Stimulated activated CD8-positive, alpha-beta memory T cell treated with anti-CD3 and anti-CD28 coated beads, Interleukin-12 subunit alpha, Interleukin-12 subunit beta, amount 100 ng/mL, for 4 hours (primary cell): ENCODE measurements at regions not wholly inside any gene's neighbourhood (a gene's known extent, or its start where the extent isn't known, plus 50 kb on each side); places are given as distances from the start of the nearest gene placed in this dataset.

Experiments used
- DNase-seq: peaks from one replicate; pipeline ENCODE4 v3.0.0-alpha.2; 2020; ENCODE audit warnings: low read depth

- DNase-seq: no peak
Observed at GRCh38 chr6:137353842-137354397, 134.7 kb upstream of the IFNGR1 start.

- no peak for DNase-seq
Observed at GRCh38 chr6:137353346-137353745, 134.2 kb upstream of the IFNGR1 start.

GRCh38 chr6:137352859-137353258, 133.7 kb upstream of the IFNGR1 start:
- no peak for DNase-seq

GRCh38 chr6:137351890-137352289, 132.7 kb upstream of the IFNGR1 start:
- no peak for DNase-seq

GRCh38 chr6:137350857-137351256, 131.7 kb upstream of the IFNGR1 start:
- DNase-seq: no peak

GRCh38 chr6:137349856-137350830, 131.0 kb upstream of the IFNGR1 start:
- no peak for DNase-seq

GRCh38 chr6:137348777-137349176, 129.6 kb upstream of the IFNGR1 start:
- DNase-seq: no peak

GRCh38 chr6:137343241-137343640, 124.1 kb upstream of the IFNGR1 start:
- no peak for DNase-seq

- DNase-seq: no peak
Observed at GRCh38 chr6:137342607-137343190, 123.5 kb upstream of the IFNGR1 start.

GRCh38 chr6:137341681-137342195, 122.6 kb upstream of the IFNGR1 start:
- DNase-seq: peak; percentile 13

- DNase-seq: no peak
Observed at GRCh38 chr6:137339929-137340559, 120.9 kb upstream of the IFNGR1 start.

GRCh38 chr6:137334884-137335283, 115.7 kb upstream of the IFNGR1 start:
- no peak for DNase-seq

- DNase-seq: no peak
Observed at GRCh38 chr6:137334094-137334493, 114.9 kb upstream of the IFNGR1 start.

- no peak for DNase-seq
Observed at GRCh38 chr6:137332637-137333280, 113.6 kb upstream of the IFNGR1 start.

GRCh38 chr6:137323860-137324259, 104.7 kb upstream of the IFNGR1 start:
- no peak for DNase-seq

GRCh38 chr6:137320271-137320670, 101.1 kb upstream of the IFNGR1 start:
- no peak for DNase-seq

GRCh38 chr6:137316626-137317025, 97.4 kb upstream of the IFNGR1 start:
- DNase-seq: no peak

- DNase-seq: no peak
Observed at GRCh38 chr6:137315081-137315480, 95.9 kb upstream of the IFNGR1 start.

GRCh38 chr6:137313928-137314855, 95.0 kb upstream of the IFNGR1 start:
- DNase-seq: peak; percentile 43

- no peak for DNase-seq
Observed at GRCh38 chr6:137313211-137313610, 94.0 kb upstream of the IFNGR1 start.

- DNase-seq: no peak
Observed at GRCh38 chr6:137311940-137312339, 92.8 kb upstream of the IFNGR1 start.
